ENCODE measurements at regions not wholly inside any gene's neighbourhood (a gene's known extent, or its start where the extent isn't known, plus 50 kb on each side); places are given as distances from the start of the nearest gene placed in this dataset.

GRCh38 chr1:95716097-95716496 lies 482.1 kb downstream of the RWDD3 start:
- H3K4me3 Mint-ChIP-seq (ENCODE audit: low read depth, unreplicated experiment) = no peak overlapping the region
- H3K4me1 Mint-ChIP-seq (ENCODE audit: low read depth, unreplicated experiment) = peaks cover 11% of the 10 kb centered on the region
- TF ChIP-seq CTCF (IDR thresholded peaks at IDR 0.05; ENCODE audit: unreplicated experiment) = no peak
- H3K27ac Mint-ChIP-seq (ENCODE audit: unreplicated experiment) = no peak overlapping the region
- CTCF ChIA-PET = interaction anchor here (1.5 kb wide), 1 partner anchor 27 kb away, joined by 3 read pairs; no protein-coding TSS in a partner anchor
- H3K27me3 Mint-ChIP-seq (ENCODE audit: unreplicated experiment) = no peaks in the 10 kb centered on the region
- DNase-seq = no peak
- H3K36me3 Mint-ChIP-seq (ENCODE audit: insufficient read depth, unreplicated experiment) = no peaks in the 10 kb centered on the region
- intact Hi-C loops (cut with micrococcal nuclease; ENCODE audit: unreplicated experiment) = no loop called here
- no peaks in the 10 kb centered on the region for H3K9me3 Mint-ChIP-seq (ENCODE audit: low read depth, unreplicated experiment)
- no TSS peak for BruUV-seq (replicated peaks)

GRCh38 chr1:95716550-95716949 lies 482.5 kb downstream of the RWDD3 start:
- CTCF ChIA-PET = no interaction called here
- intact Hi-C loops (cut with micrococcal nuclease; ENCODE audit: unreplicated experiment) = no loop called here
- peaks cover 11% of the 10 kb centered on the region for H3K4me1 Mint-ChIP-seq (ENCODE audit: low read depth, unreplicated experiment)
- H3K27ac Mint-ChIP-seq (ENCODE audit: unreplicated experiment) = no peak overlapping the region
- DNase-seq = no peak
- H3K27me3 Mint-ChIP-seq (ENCODE audit: unreplicated experiment) = no peaks in the 10 kb centered on the region
- BruUV-seq (replicated peaks) = no TSS peak
- no peak for TF ChIP-seq CTCF (IDR thresholded peaks at IDR 0.05; ENCODE audit: unreplicated experiment)
- H3K4me3 Mint-ChIP-seq (ENCODE audit: low read depth, unreplicated experiment) = no peak overlapping the region
- no peaks in the 10 kb centered on the region for H3K9me3 Mint-ChIP-seq (ENCODE audit: low read depth, unreplicated experiment)
- H3K36me3 Mint-ChIP-seq (ENCODE audit: insufficient read depth, unreplicated experiment) = no peaks in the 10 kb centered on the region

DNA sequence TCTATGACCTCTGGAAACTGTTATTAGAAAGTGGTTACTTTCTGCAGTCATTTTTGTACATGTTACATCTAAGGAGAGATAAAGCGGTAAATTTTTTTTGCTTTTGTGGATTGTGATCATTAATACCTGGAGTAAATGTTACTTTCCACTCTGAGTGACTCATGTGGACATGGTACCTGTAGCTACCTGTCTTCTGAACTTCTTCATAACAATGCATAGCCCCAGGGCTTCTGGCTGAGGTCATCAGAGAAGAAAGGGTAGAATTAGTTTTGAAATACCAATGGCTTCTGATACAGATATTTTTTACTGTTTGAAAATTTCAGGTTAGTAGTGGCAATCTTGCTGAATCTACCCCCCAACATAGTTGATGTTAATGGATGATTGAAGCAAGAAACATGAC lies 489.3 kb downstream of the RWDD3 start:
- no peak overlapping the region for H3K4me3 Mint-ChIP-seq (ENCODE audit: low read depth, unreplicated experiment)
- H3K9me3 Mint-ChIP-seq (ENCODE audit: low read depth, unreplicated experiment) = no peaks in the 10 kb centered on the region
- CTCF ChIA-PET = no interaction called here
- no peaks in the 10 kb centered on the region for H3K27me3 Mint-ChIP-seq (ENCODE audit: unreplicated experiment)
- TF ChIP-seq CTCF (IDR thresholded peaks at IDR 0.05; ENCODE audit: unreplicated experiment) = no peak
- intact Hi-C loops (cut with micrococcal nuclease; ENCODE audit: unreplicated experiment) = no loop called here
- no peak for DNase-seq
- no peaks in the 10 kb centered on the region for H3K36me3 Mint-ChIP-seq (ENCODE audit: insufficient read depth, unreplicated experiment)
- no peak overlapping the region for H3K27ac Mint-ChIP-seq (ENCODE audit: unreplicated experiment)
- no TSS peak for BruUV-seq (replicated peaks)
- H3K4me1 Mint-ChIP-seq (ENCODE audit: low read depth, unreplicated experiment) = no peaks in the 10 kb centered on the region

GRCh38 chr1:95728841-95729240 lies 494.8 kb downstream of the RWDD3 start:
- no peak for TF ChIP-seq CTCF (IDR thresholded peaks at IDR 0.05; ENCODE audit: unreplicated experiment)
- Mint-ChIP-seq H3K27me3 (ENCODE audit: unreplicated experiment) (no peaks in the 10 kb centered on the region), H3K4me1 (ENCODE audit: low read depth, unreplicated experiment) (peaks cover 13% of the 10 kb centered on the region), H3K9me3 (ENCODE audit: low read depth, unreplicated experiment) (no peaks in the 10 kb centered on the region), H3K4me3 (ENCODE audit: low read depth, unreplicated experiment) (no peak overlapping the region), H3K36me3 (ENCODE audit: insufficient read depth, unreplicated experiment) (no peaks in the 10 kb centered on the region), H3K27ac (ENCODE audit: unreplicated experiment) (no peak overlapping the region)
- CTCF ChIA-PET = no interaction called here
- BruUV-seq (replicated peaks) = no TSS peak
- intact Hi-C loops (cut with micrococcal nuclease; ENCODE audit: unreplicated experiment) = no loop called here
- DNase-seq = no peak

Data from Calu3 (cell line).